Pancreas (tissue), 10 donors: ENCODE measurements at regions not wholly inside any gene's neighbourhood (a gene's known extent, or its start where the extent isn't known, plus 50 kb on each side); places are given as distances from the start of the nearest gene placed in this dataset.

Experiments
- ATAC-seq, 4 donors: fragments of 200-7000 bp; cut with Tn5 transposase; one replicate each; pipeline versions ENCODE4 v1.8.0 to v1.9.1; 2020; ENCODE audit warnings: mild to moderate bottlenecking in 4 of 4, moderate library complexity in 4 of 4
- DNase-seq, 6 donors: peaks; one replicate each; pipeline ENCODE4 v3.0.0-alpha.2; 2020
- FAIRE-seq: peaks from 2 replicates; lab custom pipeline; 2012; peaks lifted over from hg19 to GRCh38; lab: Jason Lieb, UNC
- H3K27ac ChIP-seq, 4 donors: fragments of 200-600 bp; sonication (generic); 1 replicate in 3 of 4; 2 replicates in 1 of 4; pipeline versions ENCODE4 v1.5.0 to v1.8.0; 2020
- H3K27me3 ChIP-seq, 4 donors: fragments of 200-600 bp; one replicate each; pipeline ENCODE4 v1.8.0; 2021
- H3K36me3 ChIP-seq, 3 donors: fragments of 200-600 bp; sonication (generic) in 1 of 3; one replicate each; pipeline versions ENCODE4 v1.5.0 to v1.8.0; 2020 to 2021
- H3K4me1 ChIP-seq, 3 donors: fragments of 200-600 bp; one replicate each; pipeline ENCODE4 v1.8.0; 2021
- H3K4me3 ChIP-seq, 4 donors: fragments of 200-600 bp; sonication (generic) in 2 of 4; one replicate each; pipeline versions ENCODE4 v1.5.0 to v1.8.0; 2020 to 2021
- H3K9me3 ChIP-seq, 4 donors: fragments of 200-600 bp; one replicate each; pipeline ENCODE4 v1.8.0; 2021
- WGBS, 2 donors: extraction: QIAGEN DNeasy Blood & Tissue Kit; methylation state at CpG; one replicate each; pipeline ENCODE4 v1.1.7; 2013; 5-methylcytosine and 5-hydroxymethylcytosine counted together
- intact Hi-C, 3 donors: fragments of 100-400 bp; cut with DNase I; formaldehyde crosslinking; loops; one replicate each; pipeline versions ENCODE4 v1.11.1 to v1.14.2; 2022
- TF ChIP-seq, protein P1 (sequence below), 4 donors: fragments of 200-600 bp; sonication (generic) in 3 of 4; IDR thresholded peaks; one replicate each; pipeline versions ENCODE4 v1.5.0 to v1.8.0; 2021; ENCODE audit warnings: antibody characterized with exemption in 4 of 4
- donor health status: healthy with polysubstance abuse.
- donor health status: DM: no; HTN: no; CAD: no; lungs with moderate emphysema.
- donor health status: DM: no; HTN: no; CAD: no.
- donor health status: control.
- donor health status: control.
- donor health status: Bipolar disorder and iron deficiency.
- donor health status: DM: yes; HTN: yes; CAD: no.
- donor health status: DM: no; HTN: no; CAD: no.
- donor health status: DM: no; HTN: no; CAD: no.
- donor health status: DM: yes; HTN: yes; CAD: no.

- Histone ChIP-seq H3K9me3 (no peaks in the 10 kb centered on the region), H3K4me1 (no peaks in the 10 kb centered on the region), H3K4me3 (no peak overlapping the region), H3K27me3 (no peaks in the 10 kb centered on the region), H3K27ac (no peak overlapping the region), H3K36me3 (no peaks in the 10 kb centered on the region)
- TF ChIP-seq, protein P1, sequence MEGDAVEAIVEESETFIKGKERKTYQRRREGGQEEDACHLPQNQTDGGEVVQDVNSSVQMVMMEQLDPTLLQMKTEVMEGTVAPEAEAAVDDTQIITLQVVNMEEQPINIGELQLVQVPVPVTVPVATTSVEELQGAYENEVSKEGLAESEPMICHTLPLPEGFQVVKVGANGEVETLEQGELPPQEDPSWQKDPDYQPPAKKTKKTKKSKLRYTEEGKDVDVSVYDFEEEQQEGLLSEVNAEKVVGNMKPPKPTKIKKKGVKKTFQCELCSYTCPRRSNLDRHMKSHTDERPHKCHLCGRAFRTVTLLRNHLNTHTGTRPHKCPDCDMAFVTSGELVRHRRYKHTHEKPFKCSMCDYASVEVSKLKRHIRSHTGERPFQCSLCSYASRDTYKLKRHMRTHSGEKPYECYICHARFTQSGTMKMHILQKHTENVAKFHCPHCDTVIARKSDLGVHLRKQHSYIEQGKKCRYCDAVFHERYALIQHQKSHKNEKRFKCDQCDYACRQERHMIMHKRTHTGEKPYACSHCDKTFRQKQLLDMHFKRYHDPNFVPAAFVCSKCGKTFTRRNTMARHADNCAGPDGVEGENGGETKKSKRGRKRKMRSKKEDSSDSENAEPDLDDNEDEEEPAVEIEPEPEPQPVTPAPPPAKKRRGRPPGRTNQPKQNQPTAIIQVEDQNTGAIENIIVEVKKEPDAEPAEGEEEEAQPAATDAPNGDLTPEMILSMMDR (IDR thresholded peaks at IDR 0.05) = no peak
- no peak for FAIRE-seq
- DNase-seq = peak in 2 of 6 donors; percentile 7 to 16
- ATAC-seq = no peak
- 68 to 79% methylated on average over 10 of the region's 10 CpGs for WGBS, 2 donors
- intact Hi-C loops = no loop called here
Observed at GRCh38 chr17:79676796-79677195, 53.9 kb upstream of the ENPP7 start.

- ATAC-seq = no peak
- Histone ChIP-seq H3K27me3 (no peaks in the 10 kb centered on the region), H3K9me3 (no peaks in the 10 kb centered on the region), H3K36me3 (no peaks in the 10 kb centered on the region), H3K27ac (no peak overlapping the region), H3K4me1 (no peaks in the 10 kb centered on the region), H3K4me3 (no peak overlapping the region)
- DNase-seq = peak in 1 of 6 donors; percentile 36
- TF ChIP-seq, protein P1 (IDR thresholded peaks at IDR 0.05) = no peak
- intact Hi-C loops = no loop called here
- WGBS, 2 donors = 51 to 69% methylated on average over 3 of the region's 3 CpGs
- no peak for FAIRE-seq
Observed at GRCh38 chr17:79675413-79675725, 55.4 kb upstream of the ENPP7 start.

DNA sequence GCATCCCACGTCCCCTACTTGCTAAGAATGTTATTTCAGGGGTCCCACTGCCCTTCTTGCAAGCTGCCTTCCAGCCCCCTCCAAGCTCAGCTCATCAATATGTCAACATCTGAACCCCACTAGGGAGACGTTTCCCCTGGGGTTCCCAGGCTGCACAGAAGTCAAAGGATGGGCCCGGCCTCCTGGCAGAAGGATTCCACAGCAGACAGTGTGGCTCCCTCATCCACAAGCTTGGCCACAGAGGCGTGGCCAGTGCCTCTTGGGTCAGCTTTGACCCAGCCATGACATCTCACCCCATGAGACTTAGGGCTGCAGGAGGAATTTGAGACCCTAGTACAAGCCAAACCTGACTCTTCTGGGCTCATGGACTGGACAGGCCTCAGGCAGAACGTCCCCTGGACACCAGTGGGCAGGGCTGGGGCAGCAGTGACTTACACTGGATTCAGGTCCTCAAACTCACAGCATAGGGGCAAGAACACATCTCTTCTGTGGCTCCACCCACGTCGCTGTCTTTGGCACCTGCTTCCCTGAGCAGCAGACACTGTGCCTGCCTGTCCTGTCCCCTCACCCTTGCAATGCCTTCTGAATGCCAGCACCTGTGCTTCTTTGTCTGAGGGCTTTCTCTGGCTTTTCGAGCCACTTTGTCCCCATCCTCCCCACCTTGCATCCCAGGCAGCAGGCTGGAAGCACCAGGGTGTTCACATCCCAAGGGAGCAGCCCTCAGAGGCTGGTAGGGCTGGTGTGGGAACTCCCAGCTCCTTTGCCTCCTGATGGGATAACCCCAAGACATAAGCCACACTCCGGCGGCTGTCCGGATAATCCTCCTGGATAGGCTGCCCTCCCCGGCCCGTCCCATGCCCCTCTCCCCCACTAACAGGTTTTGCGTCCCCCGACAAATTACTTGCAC, 56.0 kb upstream of the ENPP7 start:
- Histone ChIP-seq H3K4me3 (no peak overlapping the region), H3K27ac (no peak overlapping the region), H3K36me3 (no peaks in the 10 kb centered on the region), H3K27me3 (no peaks in the 10 kb centered on the region), H3K4me1 (no peaks in the 10 kb centered on the region), H3K9me3 (no peaks in the 10 kb centered on the region)
- DNase-seq = peak in 2 of 6 donors; percentile 28 to 40
- ATAC-seq = no peak
- 64 to 77% methylated on average over 15 of the region's 15 CpGs for WGBS, 2 donors
- no peak for FAIRE-seq
- intact Hi-C loops = no loop called here
- TF ChIP-seq, protein P1 (IDR thresholded peaks at IDR 0.05) = no peak

DNA sequence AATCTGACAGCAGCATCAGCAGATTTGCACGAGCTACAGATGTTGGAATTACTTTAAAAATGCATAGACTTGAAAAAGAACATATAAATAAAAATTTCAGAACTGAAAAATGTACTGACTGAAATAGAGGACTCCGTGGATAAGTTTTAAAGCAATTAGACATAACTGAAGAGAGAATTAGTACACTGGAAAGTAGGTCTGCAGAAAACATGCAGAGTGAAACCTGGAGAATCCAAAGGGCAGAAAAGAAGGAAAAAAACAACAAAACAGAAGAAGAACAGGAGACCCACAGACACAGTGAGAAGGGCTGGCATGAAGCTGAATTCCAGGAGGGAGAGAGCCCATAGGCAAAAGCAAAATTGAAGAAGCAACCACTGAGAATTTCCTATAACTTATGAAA, 57.2 kb upstream of the ENPP7 start:
- H3K27me3 ChIP-seq = no peaks in the 10 kb centered on the region
- H3K9me3 ChIP-seq = no peaks in the 10 kb centered on the region
- intact Hi-C loops = no loop called here
- FAIRE-seq (no peak), DNase-seq (no peak), ATAC-seq (no peak)
- TF ChIP-seq, protein P1 (IDR thresholded peaks at IDR 0.05) = no peak
- H3K4me1 ChIP-seq = no peaks in the 10 kb centered on the region
- H3K4me3 ChIP-seq = no peak overlapping the region
- 43 to 46% methylated on average over 2 of the region's 2 CpGs for WGBS, 2 donors
- H3K36me3 ChIP-seq = no peaks in the 10 kb centered on the region
- H3K27ac ChIP-seq = no peak overlapping the region

GRCh38 chr17:79672496-79672895, 58.2 kb upstream of the ENPP7 start:
- intact Hi-C loops = no loop called here
- no peak overlapping the region for H3K4me3 ChIP-seq
- FAIRE-seq (no peak), DNase-seq (peak in 1 of 6 donors; percentile 17), ATAC-seq (no peak)
- no peaks in the 10 kb centered on the region for H3K36me3 ChIP-seq
- H3K27me3 ChIP-seq = no peaks in the 10 kb centered on the region
- H3K27ac ChIP-seq = no peak overlapping the region
- no peaks in the 10 kb centered on the region for H3K9me3 ChIP-seq
- WGBS, 2 donors = 82 to 85% methylated on average over 5 of the region's 5 CpGs
- no peaks in the 10 kb centered on the region for H3K4me1 ChIP-seq
- TF ChIP-seq, protein P1 (IDR thresholded peaks at IDR 0.05) = no peak
